ENCODE measurements at regions not wholly inside any gene's neighbourhood (a gene's known extent, or its start where the extent isn't known, plus 50 kb on each side); places are given as distances from the start of the nearest gene placed in this dataset.
"Not testable (repeated sequence)": the region's sequence is repeated elsewhere in the genome, so short reads cannot be mapped to it uniquely, and the experiment has no call there.

- DNase-seq: no peak
Observed at GRCh38 chr10:131825960-131826650, 74.7 kb upstream of the PPP2R2D start.

GRCh38 chr10:131829156-131829930 lies 71.5 kb upstream of the PPP2R2D start:
- no peak for DNase-seq

GRCh38 chr10:131830446-131831130 lies 70.2 kb upstream of the PPP2R2D start:
- DNase-seq: no peak

DNA sequence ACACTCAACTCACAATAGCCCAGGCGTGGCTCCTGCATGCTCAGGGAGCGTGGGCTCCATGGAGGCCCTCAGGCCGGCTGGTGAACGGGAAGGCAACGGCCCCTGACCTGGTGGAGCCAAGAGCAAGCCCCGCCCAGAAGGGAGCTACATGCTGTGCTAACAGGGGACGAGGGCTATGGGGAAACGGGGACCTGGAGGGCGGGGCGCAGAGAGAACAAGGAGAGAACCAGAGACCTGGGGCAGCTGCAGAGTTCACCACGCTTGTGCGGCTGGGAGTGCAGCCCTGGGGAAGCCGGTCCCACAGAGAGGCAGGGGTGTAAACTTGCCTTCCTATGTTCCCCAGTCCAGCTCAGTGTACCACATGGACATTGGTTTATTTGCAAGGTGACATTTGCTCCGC lies 69.2 kb upstream of the PPP2R2D start:
- no peak for DNase-seq

DNA sequence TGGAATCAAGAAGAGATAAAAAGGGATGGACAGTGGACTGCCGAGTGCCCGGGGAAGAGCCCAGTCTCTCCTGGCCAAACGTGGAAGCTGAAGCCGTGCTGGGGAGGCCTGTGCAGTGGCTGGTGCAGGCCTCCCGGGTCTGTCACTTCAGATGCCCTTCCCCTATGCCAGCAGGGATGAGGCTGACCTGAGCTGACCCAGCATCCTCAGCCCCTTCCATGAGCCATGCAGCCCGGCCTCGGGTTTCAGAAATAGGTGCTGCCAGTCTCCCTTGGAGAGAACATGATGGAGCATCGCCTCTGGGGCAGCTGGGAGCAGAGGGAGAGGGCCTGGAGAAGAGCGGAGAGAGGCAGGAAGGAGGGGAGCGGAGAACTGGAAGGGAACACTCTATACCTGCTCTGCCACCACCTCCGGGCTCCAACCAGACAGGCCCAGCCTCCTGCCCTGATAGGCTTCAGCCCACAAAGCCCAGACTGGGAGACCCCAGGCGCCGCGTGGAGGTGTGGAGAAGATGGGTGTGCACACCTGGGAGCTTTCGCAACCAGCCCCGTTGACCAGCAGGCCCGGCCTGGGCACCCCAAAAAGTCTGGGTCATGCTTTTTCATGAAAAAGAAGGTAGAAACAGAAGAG lies 68.6 kb upstream of the PPP2R2D start:
- DNase-seq: no peak

- DNase-seq: no peak
Observed at GRCh38 chr10:131833013-131833412, 67.8 kb upstream of the PPP2R2D start.

DNA sequence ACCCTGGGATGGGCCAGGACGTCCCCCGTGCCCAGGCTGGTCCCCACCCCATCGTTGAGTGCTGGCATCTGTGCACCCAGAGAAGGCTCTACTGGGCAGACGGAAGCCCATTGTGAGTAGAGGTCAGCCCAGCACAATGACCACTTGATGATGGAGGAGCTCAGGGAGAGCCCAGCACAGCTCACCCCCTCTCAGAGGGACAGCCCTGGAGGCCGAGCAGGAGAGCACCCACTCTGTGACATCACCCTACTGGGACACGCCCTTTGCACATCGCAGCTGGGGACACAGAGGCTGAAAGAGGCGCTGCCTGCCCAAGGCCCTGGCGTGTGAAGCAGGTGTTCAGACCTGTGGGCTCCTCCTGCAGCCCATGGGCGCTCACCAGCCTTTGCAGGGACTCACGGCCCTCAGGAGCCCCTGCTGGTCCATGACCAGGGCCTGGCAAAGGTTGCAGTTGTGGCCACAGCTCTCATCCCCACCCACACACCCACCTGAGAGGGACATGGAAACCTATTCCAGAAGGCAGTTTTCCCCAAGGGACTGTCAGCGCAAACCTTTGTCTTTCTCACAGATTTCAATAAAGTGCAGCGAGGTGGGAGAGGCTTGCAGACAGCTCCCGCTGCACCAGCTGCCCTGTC lies 67.2 kb upstream of the PPP2R2D start:
- DNase-seq: no peak

DNA sequence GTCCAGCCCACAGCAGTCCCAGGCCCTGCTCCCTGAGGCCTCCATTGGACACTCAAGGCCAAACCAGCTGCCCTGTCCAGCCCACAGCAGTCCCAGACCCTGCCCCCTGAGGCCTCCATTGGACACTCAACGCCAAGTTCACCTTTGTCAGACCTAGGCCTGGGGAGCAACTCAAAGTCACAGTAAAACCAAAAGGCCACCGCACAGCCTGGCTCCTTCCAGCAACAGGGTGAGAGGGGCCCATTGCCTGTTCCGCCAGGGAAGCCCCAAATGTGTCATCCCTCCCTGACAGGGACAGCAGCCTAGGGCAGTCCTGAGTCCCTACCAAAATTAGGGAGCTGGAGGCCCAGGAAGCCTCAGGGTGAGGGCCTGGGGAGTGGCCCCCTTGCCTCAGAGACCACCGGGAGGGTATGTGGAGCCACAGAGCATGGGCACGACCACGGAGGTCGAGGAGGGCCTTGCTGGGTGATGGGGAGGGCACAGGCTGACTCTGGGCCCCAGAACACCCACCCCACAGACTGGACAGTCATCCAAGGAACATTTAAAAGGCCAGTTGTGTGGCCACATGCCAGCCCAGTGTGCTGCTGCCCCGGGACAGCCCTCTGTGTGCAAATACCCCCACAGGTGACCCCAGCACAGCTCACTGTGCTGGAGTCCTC lies 66.5 kb upstream of the PPP2R2D start:
- DNase-seq: no peak

DNA sequence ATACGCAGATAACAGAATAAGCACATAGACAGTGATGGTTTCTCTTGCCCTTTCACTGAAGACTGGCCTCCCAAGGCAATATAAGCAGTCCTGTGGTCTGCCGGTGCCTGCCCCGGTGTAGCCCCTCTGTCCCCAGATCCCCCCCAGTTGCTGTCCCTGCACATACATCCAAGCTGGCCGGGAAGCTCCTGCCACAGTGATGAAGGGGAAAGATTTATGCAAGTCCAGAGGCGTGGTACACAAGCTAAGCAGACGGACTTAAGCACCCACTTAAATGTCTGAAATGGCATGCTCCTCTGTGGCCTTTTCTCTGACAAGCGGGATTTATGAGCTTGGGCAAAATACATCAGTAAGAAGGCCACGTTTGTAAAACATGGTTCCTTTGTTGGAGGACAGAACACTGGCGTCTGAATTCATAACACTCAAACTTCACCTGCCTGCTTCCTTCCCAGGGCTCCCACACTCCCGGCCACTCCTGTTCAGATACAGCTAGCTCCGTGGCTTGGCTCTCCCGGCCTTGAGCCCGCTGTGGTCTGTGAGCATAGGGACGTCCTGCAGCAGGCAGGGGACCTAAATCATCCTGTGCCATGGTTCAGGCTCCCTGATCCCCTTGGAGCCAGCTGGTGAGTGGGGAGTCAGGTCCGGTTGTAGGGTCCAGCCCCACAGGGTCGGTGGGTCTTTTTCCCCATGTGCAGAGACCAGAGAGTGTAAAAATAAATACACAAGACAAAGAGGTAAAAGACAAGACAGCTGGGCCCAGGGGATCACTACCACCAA lies 61.7 kb upstream of the PPP2R2D start:
- DNase-seq: no peak

DNA sequence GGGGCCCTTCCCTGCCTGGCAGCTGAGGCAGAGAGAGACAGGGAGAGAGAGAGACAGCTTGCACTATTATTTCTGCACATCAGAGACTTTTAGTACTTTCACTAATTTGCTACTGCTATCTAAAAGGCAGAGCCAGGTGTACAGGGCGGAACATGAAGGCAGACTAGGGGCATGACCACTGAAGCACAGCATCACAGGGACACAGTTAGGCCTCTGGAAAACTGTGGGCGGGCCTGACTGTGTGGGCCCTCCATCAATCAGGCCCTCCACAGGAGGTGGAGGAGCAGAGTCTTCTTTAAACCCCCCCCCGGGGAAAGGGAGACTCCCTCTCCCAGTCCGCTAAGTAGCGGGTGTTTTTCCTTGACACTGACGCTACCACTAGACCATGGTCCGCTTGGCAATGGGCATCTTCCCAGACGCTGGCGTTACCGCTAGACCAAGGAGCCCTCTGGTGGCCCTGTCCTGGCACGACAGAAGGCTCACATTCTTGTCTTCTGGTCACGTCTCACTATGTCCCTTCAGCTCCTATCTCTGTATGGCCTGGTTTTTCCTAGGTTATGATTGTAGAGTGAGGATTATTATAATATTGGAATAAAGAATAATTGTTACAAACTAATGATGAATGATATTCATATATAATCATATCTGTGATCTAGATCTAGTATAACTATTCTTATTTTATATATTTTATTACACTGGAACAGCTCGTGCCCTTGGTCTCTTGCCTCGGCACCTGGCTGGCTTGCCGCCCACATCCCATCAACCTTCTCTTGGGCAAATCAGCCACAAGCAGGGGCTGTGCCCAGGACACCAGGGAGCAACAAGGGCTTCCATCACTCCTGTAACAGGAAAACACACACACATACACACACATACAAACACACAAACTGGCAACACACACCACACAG lies 60.7 kb upstream of the PPP2R2D start:
- not testable (repeated sequence) for DNase-seq

DNA sequence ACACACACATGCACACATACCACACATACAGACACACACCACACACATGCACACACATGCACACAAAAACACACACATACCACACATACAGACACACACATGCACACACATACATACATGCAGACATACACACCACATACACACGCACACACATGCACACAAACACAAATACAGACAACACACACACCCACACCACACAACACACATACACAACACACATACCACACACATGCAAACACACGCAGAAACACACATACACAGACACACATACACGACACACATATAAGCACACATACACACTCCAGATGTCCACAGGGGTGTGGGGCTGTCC lies 60.1 kb upstream of the PPP2R2D start:
- DNase-seq: no peak

DNA sequence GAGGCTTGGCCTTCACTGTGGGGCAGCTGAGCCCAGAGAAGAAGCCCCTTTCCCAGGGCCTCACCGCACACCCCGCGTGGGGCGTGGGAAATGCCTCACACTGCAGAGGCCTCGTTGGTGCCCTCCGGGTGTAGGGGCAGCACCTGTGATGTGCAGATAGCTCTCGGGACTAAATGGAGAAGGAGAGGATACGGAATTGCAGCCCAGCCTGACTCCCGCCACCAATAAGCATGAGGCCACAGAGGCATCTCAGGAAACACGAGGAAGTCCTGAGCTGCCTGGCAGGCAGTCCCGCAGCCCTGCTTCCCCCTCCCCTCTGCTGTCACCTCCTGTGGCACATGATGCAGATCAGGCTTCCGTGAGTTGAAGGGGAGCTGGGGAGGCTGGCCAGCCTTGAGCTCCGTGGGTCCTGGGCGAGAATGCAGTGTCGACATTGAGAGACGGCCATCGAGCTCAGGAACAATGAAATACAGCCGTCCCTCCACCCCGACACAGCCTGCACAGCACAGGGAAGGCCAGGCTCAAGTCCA lies 59.6 kb upstream of the PPP2R2D start:
- DNase-seq: no peak

DNA sequence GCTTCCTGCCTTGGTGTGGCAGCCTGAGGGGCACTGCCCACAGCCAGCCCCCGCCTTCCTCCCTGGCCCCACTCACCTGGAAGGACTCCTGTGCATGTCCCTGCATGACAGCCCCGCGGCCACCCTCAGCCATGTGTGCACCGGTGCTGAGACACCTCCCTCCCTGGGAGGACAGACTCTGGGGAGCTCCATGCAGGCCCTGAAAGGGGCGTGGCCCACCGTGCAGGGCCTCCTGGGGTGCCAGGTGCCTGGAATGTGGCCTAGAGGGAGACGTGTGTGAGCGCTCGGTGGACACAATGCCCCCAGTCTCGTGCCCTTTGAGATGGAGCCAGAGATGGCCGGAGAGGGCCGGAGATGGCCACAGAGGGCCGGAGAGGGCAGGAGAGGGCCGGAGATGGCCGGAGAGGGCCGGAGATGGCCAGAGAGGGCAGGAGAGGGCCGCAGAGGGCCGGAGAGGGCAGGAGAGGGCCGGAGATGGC lies 59.1 kb upstream of the PPP2R2D start:
- no peak for DNase-seq

GRCh38 chr10:131842351-131843088 lies 58.3 kb upstream of the PPP2R2D start:
- no peak for DNase-seq

DNA sequence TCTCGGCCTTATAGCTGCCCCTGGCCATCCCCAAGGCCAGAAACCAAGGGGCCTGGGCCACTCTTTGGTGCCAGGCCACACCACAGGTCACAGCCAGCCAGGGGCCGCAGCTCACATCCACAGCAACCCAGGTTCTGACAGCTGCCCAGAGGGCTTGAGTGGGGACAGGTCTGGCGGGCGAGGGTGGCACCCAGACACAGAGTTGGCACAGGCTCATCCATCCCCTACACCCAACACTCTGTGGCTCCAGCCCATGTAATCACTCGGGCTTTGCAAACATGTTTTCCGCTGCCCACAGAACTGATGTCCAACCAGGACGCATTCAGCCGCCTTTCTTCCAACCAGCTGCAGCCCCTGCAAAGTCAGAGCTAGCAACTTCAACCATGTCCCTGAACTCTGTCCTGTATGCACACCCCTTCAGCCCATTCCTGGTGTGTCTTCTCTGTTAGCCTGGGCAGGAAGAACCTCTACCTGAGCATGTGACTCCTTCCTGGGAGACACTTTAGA lies 57.7 kb upstream of the PPP2R2D start:
- no peak for DNase-seq

DNA sequence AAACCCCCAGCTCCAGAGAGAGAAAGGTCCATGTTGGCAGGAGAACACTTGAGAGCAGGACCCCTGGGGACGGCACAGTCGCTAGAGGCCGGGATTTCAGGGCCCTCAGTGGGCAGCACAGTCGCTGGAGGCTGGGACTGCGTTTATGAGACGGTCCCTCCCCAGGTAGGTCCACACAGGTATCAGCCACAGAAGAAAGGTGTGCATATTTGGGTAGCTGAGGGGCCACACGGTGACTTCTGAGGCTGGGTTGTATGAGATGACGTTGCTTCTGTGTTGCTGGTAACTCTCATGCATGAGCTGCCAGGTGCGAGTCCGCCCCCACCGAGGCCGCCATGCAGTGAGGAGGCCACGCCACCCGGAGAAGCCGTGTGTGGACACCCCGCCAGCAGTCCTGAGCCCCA lies 56.9 kb upstream of the PPP2R2D start:
- DNase-seq: no peak

- no peak for DNase-seq
Observed at GRCh38 chr10:131844529-131845084, 56.2 kb upstream of the PPP2R2D start.

DNA sequence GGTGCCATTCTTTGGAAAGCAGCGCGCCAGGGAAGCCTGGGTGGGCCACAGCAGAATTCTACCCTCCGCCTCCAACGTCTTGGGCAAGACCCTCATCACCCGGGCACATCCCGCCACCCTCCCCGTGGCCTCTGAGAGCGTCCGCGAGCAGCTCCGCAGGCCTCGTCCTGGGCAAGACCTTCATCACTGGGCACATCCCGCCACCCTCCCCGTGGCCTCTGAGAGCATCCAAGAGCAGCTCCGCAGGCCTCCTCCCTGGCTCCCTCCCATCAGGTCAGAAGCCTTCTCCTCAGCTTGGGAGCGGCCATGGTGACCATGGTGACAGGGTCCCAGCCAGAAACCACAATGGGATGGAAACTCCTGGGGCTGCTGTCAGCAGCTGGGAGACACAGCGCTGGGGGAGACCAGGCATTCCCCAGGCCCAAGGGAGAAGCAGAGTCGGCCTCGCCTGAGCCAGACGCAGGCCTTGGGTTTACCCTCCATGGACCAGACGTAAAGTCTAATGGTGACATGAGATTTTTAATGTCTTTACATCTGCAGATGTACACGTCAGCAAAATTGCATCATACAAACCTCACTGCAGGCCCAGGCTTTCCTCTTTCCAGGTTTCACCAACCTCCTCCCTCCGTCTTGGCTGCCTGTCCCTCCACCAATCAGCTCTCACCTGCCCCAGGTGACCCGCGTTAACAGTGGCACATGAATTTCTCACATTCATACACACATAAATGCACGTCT lies 55.1 kb upstream of the PPP2R2D start:
- DNase-seq: no peak
